M059J (cell line): ENCODE measurements at regions not wholly inside any gene's neighbourhood (a gene's known extent, or its start where the extent isn't known, plus 50 kb on each side); places are given as distances from the start of the nearest gene placed in this dataset.
A peak's percentile ranks its signal among the peaks of the same experiment; 100 is the strongest.

Experiments used
- DNase-seq: peaks from one replicate; pipeline ENCODE4 v3.0.0-alpha.2; 2012; ENCODE audit warnings: low read depth

- peak; percentile 77 for DNase-seq
Measured at GRCh38 chr12:107320033-107320928, 226.9 kb upstream of the CRY1 start.

DNA sequence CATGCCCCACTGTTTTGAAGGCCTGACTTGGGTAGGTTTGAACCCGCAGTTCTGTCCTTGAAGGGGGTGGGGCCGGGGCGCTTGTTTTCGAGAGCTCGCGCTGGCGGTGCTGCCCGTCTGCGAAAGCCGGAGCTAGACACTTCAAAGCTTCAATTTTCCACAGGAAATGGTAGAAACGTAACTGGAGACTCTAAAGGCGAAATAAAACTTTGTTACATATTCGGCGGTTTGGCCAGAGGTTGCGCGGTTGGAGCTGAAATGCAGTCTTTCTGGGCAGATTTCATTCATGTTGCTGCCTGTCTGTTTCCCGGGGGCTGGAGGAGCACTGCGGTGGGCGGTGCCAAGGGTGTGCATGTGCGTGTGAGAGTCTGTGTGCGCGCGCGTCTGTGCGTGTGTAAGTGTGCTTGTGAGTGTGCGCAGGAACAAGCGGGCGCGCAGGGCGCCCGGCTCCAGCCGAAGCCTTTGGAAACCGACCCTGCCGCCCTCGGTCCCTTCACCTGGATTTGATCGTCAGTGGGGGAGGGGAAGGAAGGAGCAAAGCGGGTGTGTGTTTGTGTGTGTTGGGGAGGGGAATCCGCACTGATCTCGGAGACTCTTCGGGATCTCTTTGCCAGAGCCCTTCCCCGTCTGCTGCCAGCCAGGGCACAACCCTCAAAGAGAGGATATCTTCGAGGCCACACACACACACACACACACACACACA is 227.7 kb upstream of the CRY1 start:
- peak; percentile 40 for DNase-seq

DNA sequence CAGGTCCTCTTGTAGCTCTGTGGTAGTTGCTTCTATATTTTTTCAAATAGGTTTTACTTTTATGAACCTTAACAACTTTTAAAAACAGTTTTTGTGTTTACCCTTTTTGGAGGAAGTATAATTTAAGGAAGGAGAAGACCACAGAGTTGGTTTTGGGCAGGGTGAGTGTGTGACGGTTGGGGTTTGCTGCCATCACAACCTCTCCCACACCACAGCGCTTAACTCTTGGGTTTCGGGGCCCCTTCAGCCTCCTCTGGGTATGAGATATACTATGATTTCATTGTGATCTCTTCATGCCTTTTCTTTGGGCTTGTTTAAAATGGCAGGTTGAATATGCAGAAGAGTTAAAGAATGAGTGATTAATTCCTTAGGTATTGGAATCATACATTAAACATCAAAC is 228.7 kb upstream of the CRY1 start:
- no peak for DNase-seq

GRCh38 chr12:107325075-107325608 is 231.8 kb upstream of the CRY1 start:
- DNase-seq = no peak

DNA sequence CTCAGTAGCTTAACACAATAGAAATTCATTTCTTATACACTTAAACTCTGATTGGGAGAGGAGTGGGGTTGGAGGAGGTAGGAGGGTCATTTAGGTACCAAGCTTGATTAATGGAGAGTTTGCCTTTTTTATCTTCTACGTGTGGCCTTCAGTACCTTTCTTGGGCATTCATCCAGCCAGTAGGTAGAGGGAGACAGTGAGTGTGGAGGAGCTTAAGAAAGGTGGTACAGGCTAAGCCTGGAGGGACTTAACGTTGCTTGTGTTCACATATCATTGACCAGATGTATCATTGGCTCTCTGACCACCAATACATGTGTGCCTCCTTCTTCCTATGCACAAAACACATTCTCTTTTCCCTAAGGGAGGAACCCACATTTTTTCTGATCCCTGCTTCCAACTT is 232.9 kb upstream of the CRY1 start:
- no peak for DNase-seq

GRCh38 chr12:107327651-107328182 is 234.4 kb upstream of the CRY1 start:
- DNase-seq = no peak

DNA sequence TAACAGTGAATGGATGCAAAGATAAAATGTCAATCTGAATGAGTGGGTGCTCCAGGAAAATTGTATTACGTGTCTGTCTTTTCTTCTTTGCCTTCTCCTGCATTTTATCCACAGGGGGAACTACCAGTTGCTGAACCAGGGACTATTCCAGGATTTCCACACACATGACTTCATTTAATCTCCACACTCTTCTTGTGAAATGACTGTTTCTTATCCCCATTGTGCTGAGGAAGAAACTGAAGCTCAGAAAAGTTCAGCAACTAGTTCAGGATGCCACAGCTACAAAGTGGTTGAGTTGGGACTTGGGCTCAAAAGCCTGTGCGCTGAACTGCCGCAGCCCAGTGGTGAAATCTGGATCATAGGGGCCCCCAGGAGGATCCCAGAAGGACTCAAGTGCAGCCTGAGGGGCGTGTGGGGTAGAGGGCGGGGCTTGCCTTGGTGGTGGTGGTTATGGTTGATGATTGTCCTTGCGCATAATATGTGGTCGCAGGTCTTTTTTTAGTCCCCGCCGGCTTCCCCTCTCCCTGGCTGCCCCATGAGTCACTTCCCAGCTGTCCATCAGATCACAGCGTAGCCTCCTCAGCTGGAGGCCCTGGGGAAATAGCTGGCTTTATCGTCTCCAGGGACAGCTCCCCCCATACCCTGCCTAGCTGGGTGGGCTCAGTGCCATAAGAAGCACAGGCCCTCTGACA is 235.2 kb upstream of the CRY1 start:
- DNase-seq = peak; percentile 87

GRCh38 chr12:107329569-107330324 is 236.4 kb upstream of the CRY1 start:
- no peak for DNase-seq

DNA sequence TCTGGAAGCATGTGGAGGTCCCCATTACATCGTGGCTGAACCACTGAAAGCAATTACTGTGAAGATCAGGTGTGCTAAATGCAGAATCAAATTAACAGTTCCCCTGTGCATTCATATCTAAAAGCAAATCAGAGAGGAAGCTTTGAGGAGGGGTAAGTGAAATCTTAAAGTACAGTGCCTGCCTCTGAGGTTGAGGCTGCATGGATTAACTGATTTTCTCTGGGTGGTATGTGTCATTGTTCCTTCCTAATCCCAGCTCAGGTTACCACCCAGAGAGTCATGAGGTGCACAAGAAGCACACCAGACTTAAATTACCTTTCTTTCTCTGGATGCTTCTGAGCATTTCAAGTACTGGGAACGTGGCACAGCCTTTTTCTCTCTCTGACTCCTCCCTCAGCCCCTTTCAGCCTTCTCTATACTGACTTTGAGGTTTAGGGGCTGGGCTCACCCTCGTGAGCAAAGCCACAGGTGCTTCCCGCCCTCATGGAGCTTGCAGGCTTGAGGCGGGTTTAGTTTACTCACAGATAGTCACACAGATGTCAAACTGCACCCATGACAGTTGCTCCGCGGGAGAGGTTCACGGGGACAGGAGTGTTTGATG is 237.6 kb upstream of the CRY1 start:
- peak; percentile 57 for DNase-seq

DNA sequence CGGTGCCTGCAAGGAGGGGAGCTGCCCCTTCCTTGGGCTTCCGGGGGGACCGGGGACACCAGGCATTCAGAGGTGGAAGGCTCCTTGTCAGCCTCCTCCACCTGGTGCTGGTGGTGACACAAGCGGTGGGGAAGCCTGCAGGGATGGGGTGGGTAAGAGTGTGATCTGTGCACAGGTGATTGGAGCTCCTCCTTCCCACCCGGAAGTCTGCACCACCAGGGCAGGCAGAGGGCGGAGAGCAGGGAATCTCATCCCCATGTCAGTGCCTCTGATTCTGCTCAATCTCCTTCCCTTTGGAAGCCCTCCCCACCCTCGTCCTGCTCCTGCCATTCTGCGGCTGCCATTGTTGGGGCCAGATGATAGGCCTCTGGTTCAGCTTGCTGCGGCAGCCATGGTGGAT is 238.1 kb upstream of the CRY1 start:
- no peak for DNase-seq

DNA sequence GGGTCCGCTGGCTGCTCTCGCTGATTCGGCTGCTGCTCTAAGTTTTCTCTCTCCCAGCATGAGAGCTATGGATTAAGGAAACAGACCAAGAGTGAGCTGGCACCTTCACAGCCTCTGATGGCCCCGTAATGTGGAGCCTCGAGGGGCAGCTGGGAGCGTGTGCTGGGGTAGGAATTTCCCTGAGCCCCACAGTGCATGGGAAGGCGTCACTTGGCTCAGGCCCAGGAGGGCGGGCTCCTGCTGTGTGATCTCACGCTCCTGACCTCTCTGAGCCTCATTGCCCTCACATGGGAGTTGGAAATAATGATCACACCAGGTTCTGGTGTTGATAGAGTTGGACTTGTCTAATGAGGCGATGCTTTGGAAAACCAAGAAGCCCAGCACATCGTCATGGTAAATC is 238.6 kb upstream of the CRY1 start:
- DNase-seq = no peak

DNA sequence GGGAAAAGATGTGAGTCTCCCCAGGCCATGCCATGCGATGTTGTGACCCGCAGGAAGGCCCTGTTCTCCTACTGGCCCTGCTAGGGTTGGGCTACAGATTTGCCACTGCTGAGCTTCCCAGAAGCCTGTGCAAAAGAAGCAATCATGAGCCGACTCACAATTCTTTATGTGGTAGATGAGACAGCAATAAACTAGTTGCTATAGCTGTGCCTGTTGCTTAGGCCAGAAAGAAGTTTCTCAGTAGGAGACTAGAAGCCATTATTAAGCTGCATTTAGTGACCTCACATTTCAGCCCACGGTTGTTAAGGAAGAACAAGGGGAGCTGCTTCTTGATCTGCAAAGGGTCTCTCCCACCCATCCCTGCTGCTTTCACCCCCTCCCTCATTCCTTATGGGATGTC is 239.4 kb upstream of the CRY1 start:
- DNase-seq = no peak

DNA sequence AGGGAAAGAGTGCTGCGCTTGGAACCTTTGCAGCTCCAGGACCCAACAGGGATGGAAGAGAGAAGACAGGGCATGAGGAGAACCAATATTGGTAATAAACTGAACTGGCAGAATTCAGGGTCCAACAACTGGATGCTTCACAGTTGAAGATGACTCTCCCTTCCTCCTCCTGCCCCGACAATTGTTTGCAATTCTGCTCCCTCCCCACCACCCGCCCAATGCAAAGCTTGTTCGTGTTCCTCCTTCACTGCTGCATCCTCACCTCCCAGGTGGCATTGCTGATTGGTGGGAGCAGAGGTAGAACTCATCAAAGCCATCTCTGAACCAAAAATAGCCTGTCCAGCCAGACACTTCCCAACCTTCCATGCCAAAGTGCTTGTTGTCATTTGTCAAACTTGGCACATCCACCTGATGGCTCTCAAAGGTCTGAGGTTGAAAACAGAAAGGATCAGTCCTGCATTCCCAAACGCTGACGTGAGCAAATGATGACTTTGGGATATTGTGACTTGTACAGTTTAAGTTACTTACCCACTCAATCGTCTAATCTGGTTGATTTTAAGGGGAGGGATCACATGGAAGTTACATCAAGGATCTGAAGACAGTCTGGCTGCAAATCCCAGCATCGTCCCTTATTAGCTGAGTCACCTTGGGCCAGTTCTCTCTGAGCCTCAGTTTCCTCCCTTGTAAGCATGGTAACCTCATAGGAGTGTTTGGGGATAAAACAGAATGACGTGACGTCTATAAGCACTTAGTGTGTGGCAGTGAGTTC is 242.6 kb upstream of the CRY1 start:
- peak; percentile 69 for DNase-seq

DNA sequence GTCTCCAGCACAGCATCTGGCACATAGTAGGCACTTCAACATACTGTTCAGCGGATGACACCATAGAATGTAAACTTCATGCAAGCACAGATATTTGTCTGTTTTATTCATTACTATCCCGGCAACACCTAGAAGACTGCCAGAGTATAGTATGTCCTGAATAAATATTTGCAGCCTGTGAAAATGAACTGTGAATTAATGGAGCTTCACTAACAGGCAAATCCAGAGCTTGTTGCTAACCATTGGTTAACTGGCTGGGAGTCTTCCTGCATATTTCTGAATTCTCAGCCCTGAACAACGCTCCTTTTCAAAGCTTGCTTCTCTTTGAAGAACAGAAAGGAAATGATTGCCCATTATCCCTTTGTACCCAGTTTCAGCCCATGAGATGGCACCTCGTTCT is 243.3 kb upstream of the CRY1 start:
- DNase-seq = no peak

GRCh38 chr12:107337346-107338095 is 244.2 kb upstream of the CRY1 start:
- peak; percentile 74 for DNase-seq

GRCh38 chr12:107339487-107339886 is 246.1 kb upstream of the CRY1 start:
- DNase-seq = no peak

DNA sequence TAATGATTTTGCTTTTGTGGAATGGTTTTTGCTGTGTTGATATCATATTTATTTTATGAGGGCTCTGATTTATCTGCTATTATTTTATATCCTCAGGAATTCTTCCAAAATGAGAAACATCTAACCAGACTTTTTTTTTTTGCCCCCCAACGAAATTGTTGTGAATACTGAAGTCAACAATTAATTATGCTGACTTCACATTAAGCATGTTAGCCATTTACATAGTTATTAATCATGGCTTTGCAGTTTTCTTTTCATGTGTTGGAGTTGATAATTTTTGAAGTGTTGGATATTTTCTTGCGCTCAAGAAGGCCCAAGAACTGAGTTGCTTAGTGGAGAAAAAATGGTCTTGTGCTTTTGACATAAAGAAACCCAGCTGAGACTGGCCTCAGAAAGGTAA is 246.6 kb upstream of the CRY1 start:
- no peak for DNase-seq

- no peak for DNase-seq
Measured at GRCh38 chr12:107340898-107341297, 247.5 kb upstream of the CRY1 start.

DNA sequence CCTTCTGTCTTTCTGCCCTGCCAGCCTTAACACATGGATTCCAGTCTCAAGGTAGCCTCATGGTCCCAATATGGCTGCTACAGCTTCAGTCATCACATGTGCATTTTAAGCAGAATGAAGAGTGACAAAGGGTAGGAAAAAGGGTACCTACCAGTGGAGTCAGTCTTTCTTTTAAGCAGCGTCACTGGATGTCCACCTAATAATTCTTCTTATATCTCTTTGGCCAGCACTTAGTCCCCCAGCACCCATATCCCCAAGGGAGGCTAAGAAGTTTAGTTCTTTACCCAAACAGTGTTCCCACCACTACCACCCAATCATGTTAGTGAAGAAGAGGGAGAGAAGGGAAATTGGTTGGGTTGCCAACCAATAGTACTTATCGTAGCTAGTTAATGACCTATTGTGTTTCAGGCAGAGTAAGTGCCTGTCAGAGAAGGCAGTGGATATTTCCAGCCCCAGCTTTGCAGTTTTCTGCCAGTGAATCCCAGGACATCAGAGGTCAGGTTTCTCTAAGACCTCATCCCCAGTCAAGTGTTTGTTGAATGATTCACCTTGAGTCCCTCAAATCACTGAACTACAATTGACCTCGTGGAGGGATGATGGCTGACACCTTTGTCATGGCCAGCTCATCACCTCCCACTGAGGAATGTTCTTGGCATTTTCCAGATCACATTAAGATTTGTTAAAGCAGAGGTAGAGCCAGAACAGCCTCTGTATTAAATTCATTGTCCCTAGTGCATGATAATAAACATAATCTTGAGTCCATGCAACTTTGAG is 250.9 kb upstream of the CRY1 start:
- peak; percentile 97 for DNase-seq
